Endodermal cell (in vitro differentiated cells): ENCODE measurements at regions not wholly inside any gene's neighbourhood (a gene's known extent, or its start where the extent isn't known, plus 50 kb on each side); places are given as distances from the start of the nearest gene placed in this dataset.
"Not testable (repeated sequence)": the region's sequence is repeated elsewhere in the genome, so short reads cannot be mapped to it uniquely, and the experiment has no call there.

Experiments used
- DNase-seq: peaks from one replicate; pipeline ENCODE4 v3.0.0-alpha.2; 2017
- H3K27ac ChIP-seq: 2 replicates; pipeline ENCODE4 v1.5.1; 2013; ENCODE audit warnings: mild to moderate bottlenecking, low read depth, low read length, moderate library complexity
- H3K27me3 ChIP-seq: 2 replicates; pipeline ENCODE4 v1.6.1; 2013; ENCODE audit warnings: mild to moderate bottlenecking, low read length, moderate library complexity; ENCODE audit not compliant: insufficient read depth, control insufficient read depth, poor library complexity, severe bottlenecking
- H3K36me3 ChIP-seq: 2 replicates; pipeline ENCODE4 v1.7.0; 2013; ENCODE audit warnings: mild to moderate bottlenecking, low read length, moderate library complexity; ENCODE audit not compliant: control insufficient read depth, insufficient read depth
- H3K4me1 ChIP-seq: one replicate; pipeline ENCODE4 v1.7.0; 2013; ENCODE audit warnings: low read length; ENCODE audit not compliant: control insufficient read depth, insufficient read depth
- H3K4me3 ChIP-seq: 2 replicates; pipeline ENCODE4 v1.5.1; 2013; ENCODE audit warnings: mild to moderate bottlenecking, low read length, moderate library complexity
- H3K9ac ChIP-seq: 2 replicates; pipeline ENCODE4 v1.6.1; 2013; ENCODE audit warnings: mild to moderate bottlenecking, low read length, moderate library complexity; ENCODE audit not compliant: poor library complexity, severe bottlenecking; ENCODE audit errors: extremely low read depth
- H3K9me3 ChIP-seq: 2 replicates; pipeline ENCODE4 v1.6.1; 2013; ENCODE audit warnings: mild to moderate bottlenecking, low read length, moderate library complexity; ENCODE audit not compliant: control insufficient read depth
- H3K27ac Mint-ChIP-seq: 2 replicates; pipeline ENCODE4 v1.8.0; 2020; ENCODE audit warnings: mixed read lengths
- H3K27me3 Mint-ChIP-seq: 2 replicates; pipeline ENCODE4 v1.8.0; 2021; ENCODE audit warnings: mild to moderate bottlenecking, mixed read lengths; ENCODE audit not compliant: insufficient read depth
- H3K36me3 Mint-ChIP-seq: 2 replicates; pipeline ENCODE4 v1.8.0; 2020; ENCODE audit warnings: low read depth, mixed read lengths
- H3K4me1 Mint-ChIP-seq: 2 replicates; pipeline ENCODE4 v1.8.0; 2020; ENCODE audit warnings: mixed read lengths
- H3K4me3 Mint-ChIP-seq: 2 replicates; pipeline ENCODE4 v1.8.0; 2020; ENCODE audit warnings: mild to moderate bottlenecking, moderate library complexity, mixed read lengths
- H3K9me3 Mint-ChIP-seq: 2 replicates; pipeline ENCODE4 v1.8.0; 2020; ENCODE audit warnings: mild to moderate bottlenecking, mixed read lengths
- CTCF ChIP-seq: fragments of 200-600 bp; sonication (generic); conservative IDR thresholded peaks from 2 replicates; pipeline ENCODE4 v1.5.0; 2021; ENCODE audit warnings: antibody characterized with exemption, mild to moderate bottlenecking
- WGBS, 2 experiments: methylation state at CpG; one replicate each; pipeline versions ENCODE4 v1.1.5 to v1.1.7; 2013; ENCODE audit warnings: missing lambda C conversion rate in 2 of 2, mixed read lengths in 1 of 2; ENCODE audit not compliant: insufficient coverage in 1 of 2, insufficient read length in 1 of 2; 5-methylcytosine and 5-hydroxymethylcytosine counted together

- H3K27ac ChIP-seq = no peak overlapping the region
- H3K4me1 ChIP-seq = peaks cover 7% of the 10 kb centered on the region
- H3K9me3 Mint-ChIP-seq = peaks cover 4% of the 10 kb centered on the region
- WGBS, 2 experiments = 75 to 92% methylated on average over 2 to 3 of the region's 3 CpGs
- no peak for TF ChIP-seq CTCF
- H3K9ac ChIP-seq = no peak overlapping the region
- no peaks in the 10 kb centered on the region for H3K36me3 ChIP-seq
- H3K4me3 ChIP-seq = no peak overlapping the region
- no peak overlapping the region for H3K27ac Mint-ChIP-seq
- peaks cover 5% of the 10 kb centered on the region for H3K36me3 Mint-ChIP-seq
- H3K27me3 Mint-ChIP-seq = no peaks in the 10 kb centered on the region
- no peak for DNase-seq
- no peak overlapping the region for H3K4me3 Mint-ChIP-seq
- H3K4me1 Mint-ChIP-seq = peaks cover 5% of the 10 kb centered on the region
- H3K9me3 ChIP-seq = peaks cover 12% of the 10 kb centered on the region
- H3K27me3 ChIP-seq = no peaks in the 10 kb centered on the region
Measured at GRCh38 chr1:168405906-168406549, 125.4 kb downstream of the TBX19 start.

- Histone ChIP-seq H3K27ac (no peak overlapping the region), H3K4me1 (peaks cover 7% of the 10 kb centered on the region), H3K27me3 (no peaks in the 10 kb centered on the region), H3K9me3 (peaks cover 12% of the 10 kb centered on the region), H3K9ac (no peak overlapping the region), H3K4me3 (no peak overlapping the region), H3K36me3 (no peaks in the 10 kb centered on the region)
- Mint-ChIP-seq H3K27ac (no peak overlapping the region), H3K9me3 (peaks cover 4% of the 10 kb centered on the region), H3K4me1 (peaks cover 15% of the 10 kb centered on the region), H3K4me3 (no peak overlapping the region), H3K36me3 (no peaks in the 10 kb centered on the region), H3K27me3 (no peaks in the 10 kb centered on the region)
- no peak for DNase-seq
- WGBS, 2 experiments = 86 to 93% methylated on average over 2 of the region's 2 CpGs
- TF ChIP-seq CTCF = no peak
Measured at GRCh38 chr1:168403140-168403539, 122.5 kb downstream of the TBX19 start.

GRCh38 chr1:168402466-168402865, 121.8 kb downstream of the TBX19 start:
- peak; percentile 17 for DNase-seq
- H3K27me3 Mint-ChIP-seq = not testable (repeated sequence)
- 79 to 83% methylated on average over 2 to 3 of the region's 3 CpGs for WGBS, 2 experiments

GRCh38 chr1:168401341-168401740, 120.7 kb downstream of the TBX19 start:
- Histone ChIP-seq H3K4me1 (peaks cover 7% of the 10 kb centered on the region), H3K9me3 (peaks cover 2% of the 10 kb centered on the region), H3K9ac (no peak overlapping the region), H3K4me3 (no peak overlapping the region), H3K27ac (no peak overlapping the region), H3K36me3 (no peaks in the 10 kb centered on the region), H3K27me3 (no peaks in the 10 kb centered on the region)
- H3K9me3 Mint-ChIP-seq = no peaks in the 10 kb centered on the region
- TF ChIP-seq CTCF = no peak
- H3K27me3 Mint-ChIP-seq = no peaks in the 10 kb centered on the region
- H3K4me3 Mint-ChIP-seq = no peak overlapping the region
- H3K36me3 Mint-ChIP-seq = no peaks in the 10 kb centered on the region
- DNase-seq = no peak
- H3K4me1 Mint-ChIP-seq = peaks cover 17% of the 10 kb centered on the region
- H3K27ac Mint-ChIP-seq = no peak overlapping the region
- WGBS, 2 experiments = 92% methylated on average over 3 of the region's 3 CpGs; no CpG with 5 or more reads in 1 of the 2 experiments

More at GRCh38 chr1:168402466-168402865, 121.8 kb downstream of the TBX19 start:
- not testable (repeated sequence) for H3K27me3 ChIP-seq, H3K36me3 Mint-ChIP-seq, H3K4me1 ChIP-seq, H3K27ac Mint-ChIP-seq, H3K9ac ChIP-seq, H3K36me3 ChIP-seq, H3K9me3 Mint-ChIP-seq, H3K27ac ChIP-seq, H3K4me3 Mint-ChIP-seq, H3K4me3 ChIP-seq
- H3K4me1 Mint-ChIP-seq = peaks cover 15% of the 10 kb centered on the region
- peaks cover 12% of the 10 kb centered on the region for H3K9me3 ChIP-seq
